Mucosa of descending colon (tissue), 3 donors: ENCODE measurements at regions not wholly inside any gene's neighbourhood (a gene's known extent, or its start where the extent isn't known, plus 50 kb on each side); places are given as distances from the start of the nearest gene placed in this dataset.

Experiments
- ATAC-seq: fragments of 200-7000 bp; cut with Tn5 transposase; one replicate; pipeline ENCODE4 v1.9.1; 2020; ENCODE audit warnings: mild to moderate bottlenecking, moderate library complexity
- DNase-seq, 3 donors: peaks; one replicate each; pipeline ENCODE4 v3.0.0-alpha.2; 2020
- H3K36me3 ChIP-seq: fragments of 200-600 bp; one replicate; pipeline ENCODE4 v1.8.0; 2021; ENCODE audit warnings: low read depth, mild to moderate bottlenecking
- H3K4me1 ChIP-seq: fragments of 200-600 bp; one replicate; pipeline ENCODE4 v1.8.0; 2021; ENCODE audit warnings: low read depth, mild to moderate bottlenecking
- H3K4me3 ChIP-seq: fragments of 200-600 bp; one replicate; pipeline ENCODE4 v1.8.0; 2021; ENCODE audit warnings: mild to moderate bottlenecking
- H3K9me3 ChIP-seq: fragments of 200-600 bp; one replicate; pipeline ENCODE4 v1.8.0; 2021; ENCODE audit warnings: mild to moderate bottlenecking
- intact Hi-C, 2 donors: fragments of 100-400 bp; cut with DNase I in 1 of 2; cut with micrococcal nuclease in 1 of 2; formaldehyde crosslinking; loops; one replicate each; pipeline versions ENCODE4 v1.11.0 to v1.11.1; 2022; cut with DNase I, micrococcal nuclease
- TF ChIP-seq, protein P1 (sequence below): fragments of 200-600 bp; IDR thresholded peaks from one replicate; pipeline ENCODE4 v1.8.0; 2022; ENCODE audit warnings: antibody characterized with exemption, mild to moderate bottlenecking
- donor health status: DM: no; HTN: no; CAD: no; lungs with moderate emphysema.
- donor health status: DM: no; HTN: no; CAD: no.
- donor health status: DM: no; HTN: yes; CAD: no.

- no peak for ATAC-seq
- intact Hi-C loops: no loop called here
Measured at GRCh38 chr17:77637818-77638575, 320.5 kb upstream of the TNRC6C start.

DNA sequence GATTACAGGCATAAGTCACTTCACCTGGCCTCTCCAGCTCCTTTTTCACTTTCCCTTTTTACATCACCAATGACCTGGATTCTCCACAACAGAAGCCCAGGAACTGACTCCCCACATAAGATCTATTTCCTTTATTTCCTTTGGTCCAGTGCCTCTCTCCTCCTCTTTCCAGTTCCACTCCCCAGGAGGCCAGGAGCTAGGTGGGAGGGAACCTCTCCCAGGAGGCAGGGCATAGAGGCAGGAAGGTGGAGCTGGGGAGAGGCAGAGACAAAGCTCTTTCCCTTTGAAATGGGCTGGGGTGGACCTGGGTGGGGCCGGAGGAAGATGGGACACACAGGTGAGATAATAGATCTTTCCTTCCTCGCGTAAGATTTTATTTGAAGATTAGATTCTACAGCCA, 318.3 kb upstream of the TNRC6C start:
- H3K36me3 ChIP-seq: no peaks in the 10 kb centered on the region
- ATAC-seq: no peak
- TF ChIP-seq, protein P1, sequence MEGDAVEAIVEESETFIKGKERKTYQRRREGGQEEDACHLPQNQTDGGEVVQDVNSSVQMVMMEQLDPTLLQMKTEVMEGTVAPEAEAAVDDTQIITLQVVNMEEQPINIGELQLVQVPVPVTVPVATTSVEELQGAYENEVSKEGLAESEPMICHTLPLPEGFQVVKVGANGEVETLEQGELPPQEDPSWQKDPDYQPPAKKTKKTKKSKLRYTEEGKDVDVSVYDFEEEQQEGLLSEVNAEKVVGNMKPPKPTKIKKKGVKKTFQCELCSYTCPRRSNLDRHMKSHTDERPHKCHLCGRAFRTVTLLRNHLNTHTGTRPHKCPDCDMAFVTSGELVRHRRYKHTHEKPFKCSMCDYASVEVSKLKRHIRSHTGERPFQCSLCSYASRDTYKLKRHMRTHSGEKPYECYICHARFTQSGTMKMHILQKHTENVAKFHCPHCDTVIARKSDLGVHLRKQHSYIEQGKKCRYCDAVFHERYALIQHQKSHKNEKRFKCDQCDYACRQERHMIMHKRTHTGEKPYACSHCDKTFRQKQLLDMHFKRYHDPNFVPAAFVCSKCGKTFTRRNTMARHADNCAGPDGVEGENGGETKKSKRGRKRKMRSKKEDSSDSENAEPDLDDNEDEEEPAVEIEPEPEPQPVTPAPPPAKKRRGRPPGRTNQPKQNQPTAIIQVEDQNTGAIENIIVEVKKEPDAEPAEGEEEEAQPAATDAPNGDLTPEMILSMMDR: no peak

More at GRCh38 chr17:77637818-77638575, 320.5 kb upstream of the TNRC6C start:
- DNase-seq: no peak
- H3K4me3 ChIP-seq: no peak overlapping the region
- TF ChIP-seq, protein P1: no peak
- no peaks in the 10 kb centered on the region for H3K9me3 ChIP-seq
- H3K4me1 ChIP-seq: no peaks in the 10 kb centered on the region
- no peaks in the 10 kb centered on the region for H3K36me3 ChIP-seq

GRCh38 chr17:77640916-77641605, 317.4 kb upstream of the TNRC6C start:
- DNase-seq (no peak), ATAC-seq (no peak)
- intact Hi-C loops: no loop called here
- no peaks in the 10 kb centered on the region for H3K36me3 ChIP-seq
- no peak overlapping the region for H3K4me3 ChIP-seq
- H3K4me1 ChIP-seq: no peaks in the 10 kb centered on the region
- TF ChIP-seq, protein P1: no peak
- H3K9me3 ChIP-seq: no peaks in the 10 kb centered on the region

More for the DNA sequence above, 318.3 kb upstream of the TNRC6C start:
- no peak for DNase-seq
- Histone ChIP-seq H3K4me3 (no peak overlapping the region), H3K4me1 (no peaks in the 10 kb centered on the region), H3K9me3 (no peaks in the 10 kb centered on the region)
- intact Hi-C loops: no loop called here

GRCh38 chr17:77641718-77642117, 316.8 kb upstream of the TNRC6C start:
- no peaks in the 10 kb centered on the region for H3K9me3 ChIP-seq
- TF ChIP-seq, protein P1: no peak
- no peak overlapping the region for H3K4me3 ChIP-seq
- intact Hi-C loops: no loop called here
- DNase-seq: no peak
- no peaks in the 10 kb centered on the region for H3K4me1 ChIP-seq
- H3K36me3 ChIP-seq: no peaks in the 10 kb centered on the region
- ATAC-seq: no peak

DNA sequence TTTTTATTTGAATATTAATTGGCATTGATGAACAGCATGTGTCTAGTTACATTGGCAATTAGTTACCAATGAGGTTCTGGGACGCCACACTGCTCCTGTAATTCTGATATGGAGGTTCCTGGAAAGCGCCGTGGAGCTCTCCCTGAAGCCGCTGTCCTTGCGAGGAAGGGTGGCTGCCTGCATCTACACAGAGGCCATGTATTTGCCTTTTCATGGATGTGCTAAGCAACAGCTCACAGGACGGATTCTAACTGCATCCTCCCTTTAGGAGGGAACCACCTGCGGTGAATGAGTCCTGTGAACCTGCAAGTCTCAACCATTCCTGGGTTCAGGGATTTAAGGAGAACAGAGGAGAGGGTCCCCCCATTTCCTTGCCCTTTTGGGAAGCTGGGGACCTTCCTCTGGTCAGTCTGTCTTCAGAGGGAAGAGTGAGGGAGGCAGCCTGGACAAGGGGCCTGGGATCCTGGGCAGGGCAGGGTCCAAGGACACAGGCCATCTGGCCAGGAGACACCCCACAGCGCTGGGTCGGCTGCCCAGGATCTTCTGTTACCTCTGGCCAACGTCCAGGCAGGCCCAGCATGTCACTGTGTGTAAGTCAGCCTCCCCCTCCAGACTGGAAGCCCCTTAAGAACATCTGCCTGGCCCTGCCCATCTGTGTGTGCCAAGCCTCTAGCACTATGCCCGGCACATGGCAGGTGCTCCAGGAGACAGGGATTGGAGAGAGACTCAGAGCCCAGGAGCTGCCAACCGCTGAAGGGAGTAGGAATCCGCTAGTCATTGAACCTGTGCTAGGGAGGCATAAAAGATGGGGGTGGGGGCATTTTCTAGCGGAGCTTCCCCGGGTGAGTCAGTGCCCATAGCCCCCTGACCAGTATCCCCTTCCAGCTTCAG, 314.1 kb upstream of the TNRC6C start:
- no peaks in the 10 kb centered on the region for H3K36me3 ChIP-seq
- DNase-seq (no peak), ATAC-seq (no peak)
- no peaks in the 10 kb centered on the region for H3K9me3 ChIP-seq
- no peaks in the 10 kb centered on the region for H3K4me1 ChIP-seq
- intact Hi-C loops: no loop called here
- no peak overlapping the region for H3K4me3 ChIP-seq
- TF ChIP-seq, protein P1: no peak
